ENCODE measurements at regions not wholly inside any gene's neighbourhood (a gene's known extent, or its start where the extent isn't known, plus 50 kb on each side); places are given as distances from the start of the nearest gene placed in this dataset.
A peak's percentile ranks its signal among the peaks of the same experiment; 100 is the strongest.
"Not testable (repeated sequence)": the region's sequence is repeated elsewhere in the genome, so short reads cannot be mapped to it uniquely, and the experiment has no call there.

GRCh38 chrX:45806410-45807121 is 605.9 kb upstream of the DIPK2B start:
- no peak for TF ChIP-seq CTCF (conservative IDR thresholded peaks at IDR 0.05; ENCODE audit: low read depth, low read length)
- DNase-seq (ENCODE audit: low read depth) = no peak
- peak overlapping the region; percentile 28 for H3K4me3 ChIP-seq (ENCODE audit: low read length)

GRCh38 chrX:45804276-45804675 is 603.6 kb upstream of the DIPK2B start:
- H3K4me3 ChIP-seq (ENCODE audit: low read length) = no peak overlapping the region
- no peak for DNase-seq (ENCODE audit: low read depth)
- no peak for TF ChIP-seq CTCF (conservative IDR thresholded peaks at IDR 0.05; ENCODE audit: low read depth, low read length)

- H3K4me3 ChIP-seq (ENCODE audit: low read length) = no peak overlapping the region
- no peak for TF ChIP-seq CTCF (conservative IDR thresholded peaks at IDR 0.05; ENCODE audit: low read depth, low read length)
- DNase-seq (ENCODE audit: low read depth) = no peak
Measured at GRCh38 chrX:45803383-45803921, 602.8 kb upstream of the DIPK2B start.

- TF ChIP-seq CTCF (conservative IDR thresholded peaks at IDR 0.05; ENCODE audit: low read depth, low read length) = peak; percentile 21
- no peak overlapping the region for H3K4me3 ChIP-seq (ENCODE audit: low read length)
- no peak for DNase-seq (ENCODE audit: low read depth)
Measured at GRCh38 chrX:45801554-45801953, 600.9 kb upstream of the DIPK2B start.

- not testable (repeated sequence) for H3K4me3 ChIP-seq (ENCODE audit: low read length); DNase-seq (ENCODE audit: low read depth)
Measured at GRCh38 chrX:45800746-45801453, 600.2 kb upstream of the DIPK2B start.

- no peak for TF ChIP-seq CTCF (conservative IDR thresholded peaks at IDR 0.05; ENCODE audit: low read depth, low read length)
- no peak overlapping the region for H3K4me3 ChIP-seq (ENCODE audit: low read length)
- DNase-seq (ENCODE audit: low read depth) = no peak
Measured at GRCh38 chrX:45799576-45799975, 598.9 kb upstream of the DIPK2B start.

GRCh38 chrX:45795546-45795945 is 594.9 kb upstream of the DIPK2B start:
- no peak overlapping the region for H3K4me3 ChIP-seq (ENCODE audit: low read length)
- TF ChIP-seq CTCF (conservative IDR thresholded peaks at IDR 0.05; ENCODE audit: low read depth, low read length) = no peak
- no peak for DNase-seq (ENCODE audit: low read depth)
